HepG2 (cell line): ENCODE measurements at regions not wholly inside any gene's neighbourhood (a gene's known extent, or its start where the extent isn't known, plus 50 kb on each side); places are given as distances from the start of the nearest gene placed in this dataset.

Experiments
- ATAC-seq: fragments of 200-7000 bp; cut with Tn5 transposase; 3 replicates; pipeline ENCODE4 v1.9.1; 2020; ENCODE audit warnings: mild to moderate bottlenecking, moderate library complexity
- BruUV-seq: library from RNA; stranded (reverse); fragments of 400-500 nt; replicated peaks from 2 replicates; lab custom pipeline; 2021; lab: Mats Ljungman, UMichigan
- CTCF ChIA-PET: fragments of 300-600 bp; formaldehyde crosslinking; extraction: SDS; loops from one replicate; lab custom pipeline; 2021; ENCODE audit warnings: low total read pairs, inconsistent platforms, low intra/inter-chr PET ratio; lab: Yijun Ruan, JAX
- POLR2A ChIA-PET: fragments of 350-600 bp; sonication (Branson Sonifier 250); formaldehyde crosslinking; loops from one replicate; lab custom pipeline; 2020; ENCODE audit warnings: antibody characterized with exemption, inconsistent platforms; lab: Yijun Ruan, JAX
- DNase-seq: peaks from one replicate; pipeline ENCODE4 v3.0.0-alpha.2; 2015; ENCODE audit warnings: low spot score
- FAIRE-seq: peaks from 3 replicates; lab custom pipeline; 2011; peaks lifted over from hg19 to GRCh38; lab: Jason Lieb, UNC
- H2AFZ ChIP-seq: one replicate; pipeline ENCODE4 v1.6.1; 2011; ENCODE audit warnings: low read length, inconsistent platforms
- H3K27ac ChIP-seq: fragments of 300-600 bp; 3 replicates; pipeline ENCODE4 v1.8.0; 2011; ENCODE audit warnings: mixed run types, mild to moderate bottlenecking, mixed read lengths, low read length, inconsistent platforms; ENCODE audit not compliant: insufficient read depth; ENCODE audit errors: extremely low read length
- H3K27me3 ChIP-seq, 2 experiments: fragments of 200-600 bp in 1 of 2; 2 replicates in 1 of 2; 3 replicates in 1 of 2; pipeline versions ENCODE4 v1.6.0 to v1.8.0; 2011; ENCODE audit warnings: low read length in 2 of 2, mild to moderate bottlenecking in 2 of 2, moderate library complexity in 2 of 2, inconsistent platforms in 1 of 2; ENCODE audit not compliant: insufficient read depth in 2 of 2, control insufficient read depth in 1 of 2
- H3K36me3 ChIP-seq, 2 experiments: fragments of 200-600 bp in 1 of 2; replicated peaks in 1 of 2; 2 replicates in 1 of 2; 3 replicates in 1 of 2; pipeline versions ENCODE4 v1.5.1 to v1.8.0; 2011; ENCODE audit warnings: low read length in 2 of 2, inconsistent platforms in 1 of 2; ENCODE audit not compliant: insufficient read depth in 2 of 2, control insufficient read depth in 1 of 2
- H3K4me1 ChIP-seq: 2 replicates; pipeline ENCODE4 v1.5.1; 2012; ENCODE audit warnings: low read length, inconsistent platforms; ENCODE audit not compliant: insufficient read depth
- H3K4me2 ChIP-seq: 2 replicates; pipeline ENCODE4 v1.6.0; 2011; ENCODE audit warnings: low read depth, low read length, inconsistent platforms
- H3K4me3 ChIP-seq, 3 experiments: fragments of 200-600 bp in 1 of 3; sonication (generic), shearing (Covaris generic) in 1 of 3; replicated peaks in 1 of 3; 2 replicates each; pipeline ENCODE4 v1.5.1; 2011 to 2016; ENCODE audit warnings: low read length in 3 of 3, inconsistent platforms in 2 of 3, low read depth in 2 of 3, mild to moderate bottlenecking in 2 of 3, control low read depth in 1 of 3, mixed read lengths in 1 of 3; ENCODE audit not compliant: insufficient read depth in 1 of 3
- H3K79me2 ChIP-seq: one replicate; pipeline ENCODE4 v1.6.1; 2011; ENCODE audit warnings: low read length, inconsistent platforms; ENCODE audit not compliant: insufficient read depth
- H3K9ac ChIP-seq: 2 replicates; pipeline ENCODE4 v1.6.0; 2011; ENCODE audit warnings: mild to moderate bottlenecking, low read depth, low read length, inconsistent platforms; ENCODE audit not compliant: insufficient read depth
- H3K9me3 ChIP-seq: 2 replicates; pipeline ENCODE4 v1.5.1; 2012; ENCODE audit warnings: mild to moderate bottlenecking, low read length
- H4K20me1 ChIP-seq: 2 replicates; pipeline ENCODE4 v1.6.0; 2011; ENCODE audit warnings: inconsistent platforms, mild to moderate bottlenecking, low read length, moderate library complexity; ENCODE audit not compliant: insufficient read depth
- BRD4 ChIP-seq: sonication (generic); formaldehyde crosslinking; IDR thresholded peaks from 2 replicates; pipeline ENCODE4 v1.4.0; 2020; ENCODE audit warnings: missing genetic modification reagents
- CEBPB ChIP-seq: IDR thresholded peaks from 2 replicates; pipeline ENCODE4 v1.6.1; 2011; ENCODE audit warnings: low read depth, low read length, improper control_type of control experiment, borderline replicate concordance
- CERS6 ChIP-seq: sonication (generic); formaldehyde crosslinking; IDR thresholded peaks from 2 replicates; pipeline ENCODE4 v1.5.0; 2020; ENCODE audit warnings: missing genetic modification reagents
- DBP ChIP-seq: sonication (generic); formaldehyde crosslinking; IDR thresholded peaks from 2 replicates; pipeline ENCODE4 v1.4.0; 2020; ENCODE audit warnings: missing genetic modification reagents; ENCODE audit errors: not compliant biosample characterization
- DPF2 ChIP-seq: sonication (generic); formaldehyde crosslinking; IDR thresholded peaks from 2 replicates; pipeline ENCODE4 v1.4.0; 2020; ENCODE audit warnings: mild to moderate bottlenecking, low read depth, missing genetic modification reagents, borderline replicate concordance
- KAT8 ChIP-seq: IDR thresholded peaks from 2 replicates; pipeline ENCODE4 v1.6.1; 2016; ENCODE audit warnings: missing genetic modification reagents, missing compliant biosample characterization
- MYC ChIP-seq: sonication (generic); formaldehyde crosslinking; IDR thresholded peaks from 2 replicates; pipeline ENCODE4 v1.9.0; 2021; ENCODE audit warnings: missing genetic modification reagents, borderline replicate concordance
- WGBS: methylation state at CpG from one replicate; pipeline ENCODE4 v1.1.6; 2017; ENCODE audit warnings: low lambda C conversion rate; 5-methylcytosine and 5-hydroxymethylcytosine counted together
- in situ Hi-C: cut with HindIII; loops from 2 replicates; pipeline ENCODE4 v1.10.0; 2017; ENCODE audit warnings: low pct_unique_long_range_greater_than_20kb; ENCODE audit not compliant: extremely low pct_ligation_motif_present
- intact Hi-C: fragments of 100-400 bp; cut with micrococcal nuclease; formaldehyde crosslinking; loops from one replicate; pipeline ENCODE4 v1.10.0; 2022; ENCODE audit not compliant: unreplicated experiment

GRCh38 chr2:58595714-58596113 lies 354.6 kb upstream of the FANCL start:
- DNase-seq (no peak), FAIRE-seq (no peak), ATAC-seq (no peak)
- H3K4me3 ChIP-seq: no peak overlapping the region
- H3K79me2 ChIP-seq: no peaks in the 10 kb centered on the region
- POLR2A ChIA-PET: no interaction called here
- CTCF ChIA-PET: no interaction called here
- in situ Hi-C loops (no loop called here), intact Hi-C loops (no loop called here)
- no peaks in the 10 kb centered on the region for H3K9me3 ChIP-seq
- H3K36me3 ChIP-seq: no peaks in the 10 kb centered on the region
- H4K20me1 ChIP-seq: no peaks in the 10 kb centered on the region
- H3K9ac ChIP-seq: no peak overlapping the region
- H3K4me2 ChIP-seq: no peak overlapping the region
- no peaks in the 10 kb centered on the region for H3K27me3 ChIP-seq
- no peaks in the 10 kb centered on the region for H3K4me1 ChIP-seq
- H3K27ac ChIP-seq: no peak overlapping the region
- WGBS: 2% methylated on average over 3 of the region's 3 CpGs
- no peak overlapping the region for H2AFZ ChIP-seq
- no peak for TF ChIP-seq MYC (CRISPR knock-in tag)
- no peak for TF ChIP-seq BRD4 (CRISPR knock-in tag)
- TF ChIP-seq KAT8: no peak
- peak; percentile 39; the same call in 1 of the 2 replicates for TF ChIP-seq CEBPB
- TF ChIP-seq DBP: no peak
- TF ChIP-seq DPF2 (CRISPR knock-in tag): no peak
- TF ChIP-seq, all 625 proteins: peak for 1
- BruUV-seq: no TSS peak

DNA sequence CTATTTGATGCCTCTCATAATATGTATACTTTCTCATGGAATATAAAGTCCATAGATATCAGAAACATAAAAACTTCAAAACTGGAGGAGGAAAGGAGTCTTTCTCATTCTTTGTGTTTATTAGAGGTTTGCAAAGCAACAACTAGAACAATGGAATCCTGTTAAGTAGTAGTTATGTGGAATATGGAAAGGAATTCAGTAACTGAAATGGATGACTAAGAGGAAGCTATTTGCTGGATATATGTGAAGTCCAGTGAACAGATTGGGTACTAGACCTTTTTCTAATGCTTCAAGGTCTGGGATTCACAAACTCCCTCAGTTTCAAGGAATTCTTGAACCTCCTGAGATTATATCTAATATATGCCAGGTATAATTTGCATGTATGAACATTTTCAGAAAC lies 353.6 kb upstream of the FANCL start:
- ChIA-PET POLR2A (no interaction called here), CTCF (no interaction called here)
- Histone ChIP-seq H2AFZ (no peak overlapping the region), H3K4me3 (no peak overlapping the region), H3K36me3 (no peaks in the 10 kb centered on the region), H3K9ac (no peak overlapping the region), H3K27me3 (no peaks in the 10 kb centered on the region), H4K20me1 (no peaks in the 10 kb centered on the region), H3K9me3 (no peaks in the 10 kb centered on the region)
- TF ChIP-seq CERS6 (CRISPR knock-in tag): no peak
- TF ChIP-seq, all 625 proteins: peak for 0
- Histone ChIP-seq H3K27ac (no peak overlapping the region), H3K4me2 (no peak overlapping the region), H3K79me2 (no peaks in the 10 kb centered on the region), H3K4me1 (no peaks in the 10 kb centered on the region)
- in situ Hi-C loops: no loop called here
- ATAC-seq: no peak
- no TSS peak for BruUV-seq
- DNase-seq: no peak
- FAIRE-seq: no peak
- intact Hi-C loops: no loop called here
